IgD-negative memory B cell (primary cell): ENCODE measurements at regions not wholly inside any gene's neighbourhood (a gene's known extent, or its start where the extent isn't known, plus 50 kb on each side); places are given as distances from the start of the nearest gene placed in this dataset.
"Not testable (repeated sequence)": the region's sequence is repeated elsewhere in the genome, so short reads cannot be mapped to it uniquely, and the experiment has no call there.

Source experiments
- H3K27ac Mint-ChIP-seq, 3 donors: one replicate each; pipeline ENCODE4 v1.8.0; 2020 to 2022; ENCODE audit warnings: mild to moderate bottlenecking in 3 of 3, mixed read lengths in 3 of 3, moderate library complexity in 1 of 3
- H3K27me3 Mint-ChIP-seq: one replicate; pipeline ENCODE4 v1.8.0; 2021; ENCODE audit warnings: mixed read lengths
- H3K36me3 Mint-ChIP-seq: one replicate; pipeline ENCODE4 v1.8.0; 2020; ENCODE audit warnings: mild to moderate bottlenecking, mixed read lengths
- H3K4me1 Mint-ChIP-seq, 3 donors: one replicate each; pipeline ENCODE4 v1.8.0; 2020 to 2022; ENCODE audit warnings: mixed read lengths in 3 of 3, mild to moderate bottlenecking in 1 of 3
- H3K4me3 Mint-ChIP-seq, 4 donors: one replicate each; pipeline ENCODE4 v1.8.0; 2020 to 2022; ENCODE audit warnings: mild to moderate bottlenecking in 4 of 4, mixed read lengths in 4 of 4, moderate library complexity in 3 of 4
- H3K9me3 Mint-ChIP-seq, 3 donors: one replicate each; pipeline ENCODE4 v1.8.0; 2020 to 2021; ENCODE audit warnings: mixed read lengths in 3 of 3, mild to moderate bottlenecking in 1 of 3

- not testable (repeated sequence) for H3K4me3 Mint-ChIP-seq, H3K4me1 Mint-ChIP-seq, H3K36me3 Mint-ChIP-seq, H3K27ac Mint-ChIP-seq, H3K27me3 Mint-ChIP-seq
- peaks cover 7 to 18% (median 8%) of the 10 kb centered on the region in 3 donors for H3K9me3 Mint-ChIP-seq
Measured at GRCh38 chr20:30405061-30405460, 852.4 kb upstream of the DEFB115 start.

GRCh38 chr20:30405585-30405984 lies 851.9 kb upstream of the DEFB115 start:
- not testable (repeated sequence) for H3K27me3 Mint-ChIP-seq, H3K4me1 Mint-ChIP-seq, H3K36me3 Mint-ChIP-seq, H3K27ac Mint-ChIP-seq, H3K4me3 Mint-ChIP-seq
- peaks cover 6 to 24% (median 6%) of the 10 kb centered on the region in 3 donors for H3K9me3 Mint-ChIP-seq

DNA sequence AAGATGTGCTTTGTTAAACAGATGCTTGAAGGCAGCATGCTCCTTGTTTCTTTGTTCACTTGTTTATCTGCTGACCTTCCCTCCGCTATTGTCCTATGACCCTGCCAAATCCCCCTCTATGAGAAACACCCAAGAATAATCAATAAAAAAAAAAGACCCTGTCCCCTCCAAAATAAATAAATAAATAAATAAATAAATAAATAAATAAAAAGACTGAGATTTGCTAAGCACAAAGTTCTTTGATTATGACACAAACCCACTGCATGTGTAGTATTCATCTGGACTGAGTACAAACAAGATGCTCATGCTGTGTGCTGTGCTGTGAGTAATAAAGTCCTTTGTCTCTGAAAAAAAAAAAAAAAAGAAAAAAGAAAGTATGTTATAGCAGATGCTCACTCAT lies 851.1 kb upstream of the DEFB115 start:
- H3K36me3 Mint-ChIP-seq, H3K27ac Mint-ChIP-seq, H3K4me3 Mint-ChIP-seq, H3K27me3 Mint-ChIP-seq, H3K4me1 Mint-ChIP-seq: not testable (repeated sequence)
- H3K9me3 Mint-ChIP-seq = peaks cover 4 to 22% (median 5%) of the 10 kb centered on the region in 3 donors

- Mint-ChIP-seq H3K36me3 (peaks cover 5% of the 10 kb centered on the region), H3K4me3 (no peak overlapping the region), H3K27ac (no peak overlapping the region), H3K4me1 (no peaks in the 10 kb centered on the region), H3K27me3 (no peaks in the 10 kb centered on the region), H3K9me3 (peaks cover 5 to 26% (median 16%) of the 10 kb centered on the region in 3 donors)
Measured at GRCh38 chr20:30412972-30413371, 844.5 kb upstream of the DEFB115 start.

GRCh38 chr20:30417387-30417786 lies 840.1 kb upstream of the DEFB115 start:
- H3K36me3 Mint-ChIP-seq, H3K27ac Mint-ChIP-seq, H3K4me1 Mint-ChIP-seq, H3K27me3 Mint-ChIP-seq, H3K9me3 Mint-ChIP-seq, H3K4me3 Mint-ChIP-seq: not testable (repeated sequence)

DNA sequence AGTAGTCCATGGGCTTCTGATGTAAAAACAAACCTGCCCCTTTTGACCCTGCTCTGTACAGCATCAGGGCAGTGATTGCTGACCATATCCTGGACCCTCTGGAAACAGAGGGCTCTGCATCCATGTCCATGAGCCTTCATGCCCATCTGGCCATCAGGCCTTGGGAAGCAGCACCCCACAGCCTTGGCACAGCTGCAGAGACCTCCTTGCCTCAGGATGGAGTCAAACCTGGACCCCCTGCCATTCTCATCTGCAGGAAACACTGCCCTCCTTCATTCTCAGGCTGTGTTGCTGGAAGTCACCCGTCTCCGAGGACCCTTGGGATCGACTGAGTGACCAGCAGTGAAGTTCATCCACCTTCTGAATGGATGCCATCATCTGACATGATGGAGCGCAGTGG lies 839.1 kb upstream of the DEFB115 start:
- H3K27me3 Mint-ChIP-seq = not testable (repeated sequence)

GRCh38 chr20:30419466-30419865 lies 838.0 kb upstream of the DEFB115 start:
- Mint-ChIP-seq H3K27ac (no peak overlapping the region), H3K27me3 (no peaks in the 10 kb centered on the region), H3K4me3 (no peak overlapping the region), H3K36me3 (peaks cover 5% of the 10 kb centered on the region), H3K9me3 (peaks cover 2 to 9% (median 6%) of the 10 kb centered on the region in 3 donors), H3K4me1 (no peaks in the 10 kb centered on the region)

More for the DNA sequence above, 839.1 kb upstream of the DEFB115 start:
- not testable (repeated sequence) for H3K4me1 Mint-ChIP-seq, H3K27ac Mint-ChIP-seq, H3K4me3 Mint-ChIP-seq, H3K36me3 Mint-ChIP-seq, H3K9me3 Mint-ChIP-seq

- not testable (repeated sequence) for H3K4me1 Mint-ChIP-seq, H3K4me3 Mint-ChIP-seq, H3K27me3 Mint-ChIP-seq, H3K27ac Mint-ChIP-seq, H3K36me3 Mint-ChIP-seq
- H3K9me3 Mint-ChIP-seq = peaks cover 2 to 12% (median 4%) of the 10 kb centered on the region in 3 donors
Measured at GRCh38 chr20:30419871-30420420, 837.5 kb upstream of the DEFB115 start.
